ENCODE measurements at regions not wholly inside any gene's neighbourhood (a gene's known extent, or its start where the extent isn't known, plus 50 kb on each side); places are given as distances from the start of the nearest gene placed in this dataset.

GRCh38 chr6:169904051-169904922 lies 152.9 kb downstream of the ERMARD start:
- no peak for TF ChIP-seq CTCF (IDR thresholded peaks at IDR 0.05; ENCODE audit: control extremely low read depth, extremely low read depth)
- ATAC-seq (ENCODE audit: insufficient read depth, low FRiP score) (no peak), DNase-seq (no peak)
- 91 to 92% methylated on average over 18 of the region's 18 CpGs for WGBS, 2 donors
- Histone ChIP-seq H3K4me1 (ENCODE audit: control insufficient read depth in 5 of 5, insufficient read depth in 5 of 5, low read length in 5 of 5) (peaks cover 0 to 24% (median 0%) of the 10 kb centered on the region in 5 donors), H3K27ac (ENCODE audit: low read depth in 1 of 2, low read length in 1 of 2) (no peak overlapping the region), H3K9me3 (ENCODE audit: control insufficient read depth in 4 of 4, insufficient read depth in 3 of 4, low read length in 3 of 4) (peaks cover 0 to 5% (median 0%) of the 10 kb centered on the region in 4 donors), H3K36me3 (ENCODE audit: control insufficient read depth in 4 of 4, insufficient read depth in 4 of 4, low read length in 4 of 4) (no peaks in the 10 kb centered on the region), H3K9ac (ENCODE audit: insufficient read depth in 1 of 2, low read length in 2 of 2) (no peak overlapping the region), H3K4me3 (no peak overlapping the region), H3K27me3 (ENCODE audit: control insufficient read depth in 3 of 3, insufficient read depth in 3 of 3, low read length in 2 of 3) (peaks cover 0 to 11% (median 0%) of the 10 kb centered on the region in 3 donors)

- H3K27me3 ChIP-seq (ENCODE audit: control insufficient read depth in 3 of 3, insufficient read depth in 3 of 3, low read length in 2 of 3): peaks cover 0 to 11% (median 0%) of the 10 kb centered on the region in 3 donors
- ATAC-seq (ENCODE audit: insufficient read depth, low FRiP score) (no peak), DNase-seq (no peak)
- H3K36me3 ChIP-seq (ENCODE audit: control insufficient read depth in 4 of 4, insufficient read depth in 4 of 4, low read length in 4 of 4): no peaks in the 10 kb centered on the region
- no peak overlapping the region for H3K9ac ChIP-seq (ENCODE audit: insufficient read depth in 1 of 2, low read length in 2 of 2)
- 95 to 96% methylated on average over 18 of the region's 18 CpGs for WGBS, 2 donors
- no peak overlapping the region for H3K27ac ChIP-seq (ENCODE audit: low read depth in 1 of 2, low read length in 1 of 2)
- peaks cover 0 to 24% (median 0%) of the 10 kb centered on the region in 5 donors for H3K4me1 ChIP-seq (ENCODE audit: control insufficient read depth in 5 of 5, insufficient read depth in 5 of 5, low read length in 5 of 5)
- H3K4me3 ChIP-seq: no peak overlapping the region
- no peak for TF ChIP-seq CTCF (IDR thresholded peaks at IDR 0.05; ENCODE audit: control extremely low read depth, extremely low read depth)
- peaks cover 0 to 5% (median 0%) of the 10 kb centered on the region in 4 donors for H3K9me3 ChIP-seq (ENCODE audit: control insufficient read depth in 4 of 4, insufficient read depth in 3 of 4, low read length in 3 of 4)
Measured at GRCh38 chr6:169903122-169903521, 151.7 kb downstream of the ERMARD start.

GRCh38 chr6:169902604-169903003 lies 151.2 kb downstream of the ERMARD start:
- no peak overlapping the region for H3K4me3 ChIP-seq
- no peak for TF ChIP-seq CTCF (IDR thresholded peaks at IDR 0.05; ENCODE audit: control extremely low read depth, extremely low read depth)
- WGBS, 2 donors: 94 to 97% methylated on average over 10 of the region's 10 CpGs

More at GRCh38 chr6:169902604-169903003, 151.2 kb downstream of the ERMARD start:
- peaks cover 0 to 5% (median 0%) of the 10 kb centered on the region in 4 donors for H3K9me3 ChIP-seq (ENCODE audit: control insufficient read depth in 4 of 4, insufficient read depth in 3 of 4, low read length in 3 of 4)
- ATAC-seq (ENCODE audit: insufficient read depth, low FRiP score): no peak
- no peak overlapping the region for H3K27ac ChIP-seq (ENCODE audit: low read depth in 1 of 2, low read length in 1 of 2)
- H3K36me3 ChIP-seq (ENCODE audit: control insufficient read depth in 4 of 4, insufficient read depth in 4 of 4, low read length in 4 of 4): no peaks in the 10 kb centered on the region
- peaks cover 0 to 22% (median 0%) of the 10 kb centered on the region in 5 donors for H3K4me1 ChIP-seq (ENCODE audit: control insufficient read depth in 5 of 5, insufficient read depth in 5 of 5, low read length in 5 of 5)
- H3K9ac ChIP-seq (ENCODE audit: insufficient read depth in 1 of 2, low read length in 2 of 2): no peak overlapping the region
- no peak for DNase-seq
- peaks cover 0 to 11% (median 0%) of the 10 kb centered on the region in 3 donors for H3K27me3 ChIP-seq (ENCODE audit: control insufficient read depth in 3 of 3, insufficient read depth in 3 of 3, low read length in 2 of 3)

Data from lung (tissue), 11 donors.